ENCODE measurements at regions not wholly inside any gene's neighbourhood (a gene's known extent, or its start where the extent isn't known, plus 50 kb on each side); places are given as distances from the start of the nearest gene placed in this dataset.

DNA sequence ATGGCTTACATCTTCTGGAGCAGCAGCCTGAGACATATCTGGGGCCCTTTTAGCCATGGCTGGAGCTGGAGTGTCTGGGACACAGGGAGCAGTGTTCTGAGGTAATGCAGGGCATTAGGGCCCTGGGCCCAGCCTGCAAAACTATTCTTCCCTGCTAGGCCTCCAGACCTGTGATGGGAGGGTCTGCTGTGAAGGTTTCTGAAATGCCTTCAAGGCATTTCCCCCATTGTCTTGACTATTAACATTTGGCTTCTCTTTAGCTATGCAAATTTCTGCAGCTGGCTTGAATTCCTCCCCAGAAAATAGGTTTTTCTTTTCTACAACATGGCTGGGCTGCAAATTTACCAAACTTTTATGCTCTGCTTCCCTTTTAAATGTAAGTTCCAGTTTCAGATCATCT lies 61.5 kb downstream of the EDN1 start:
- Mint-ChIP-seq H3K36me3 (peaks cover 45% of the 10 kb centered on the region), H3K9me3 (peaks cover 43% of the 10 kb centered on the region), H3K4me3 (no peak overlapping the region), H3K27ac (peak overlapping the region; percentile 90), H3K4me1 (peaks cover 32% of the 10 kb centered on the region), H3K27me3 (ENCODE audit: low read depth) (no peaks in the 10 kb centered on the region; the same call in 1 of the 2 replicates)
- DNase-seq (ENCODE audit: low spot score) (no peak), ATAC-seq (peak; percentile 84)
- ChIA-PET CTCF (no interaction called here), POLR2A (interaction anchor here (0.7 kb wide), 1 partner anchor 15 kb away, joined by 4 read pairs; no protein-coding TSS in a partner anchor)
- TF ChIP-seq, protein P1, sequence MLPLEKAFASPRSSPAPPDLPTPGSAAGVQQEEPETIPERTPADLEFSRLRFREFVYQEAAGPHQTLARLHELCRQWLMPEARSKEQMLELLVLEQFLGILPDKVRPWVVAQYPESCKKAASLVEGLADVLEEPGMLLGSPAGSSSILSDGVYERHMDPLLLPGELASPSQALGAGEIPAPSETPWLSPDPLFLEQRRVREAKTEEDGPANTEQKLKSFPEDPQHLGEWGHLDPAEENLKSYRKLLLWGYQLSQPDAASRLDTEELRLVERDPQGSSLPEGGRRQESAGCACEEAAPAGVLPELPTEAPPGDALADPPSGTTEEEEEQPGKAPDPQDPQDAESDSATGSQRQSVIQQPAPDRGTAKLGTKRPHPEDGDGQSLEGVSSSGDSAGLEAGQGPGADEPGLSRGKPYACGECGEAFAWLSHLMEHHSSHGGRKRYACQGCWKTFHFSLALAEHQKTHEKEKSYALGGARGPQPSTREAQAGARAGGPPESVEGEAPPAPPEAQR (CRISPR knock-in tag; IDR thresholded peaks at IDR 0.05): no peak
- TF ChIP-seq NFE2L1 (CRISPR knock-in tag; IDR thresholded peaks at IDR 0.05): no peak
- TF ChIP-seq ESRRA (CRISPR knock-in tag; IDR thresholded peaks at IDR 0.05; ENCODE audit: borderline replicate concordance): no peak
- no peak for TF ChIP-seq JAZF1 (CRISPR knock-in tag; IDR thresholded peaks at IDR 0.05)
- no peak for TF ChIP-seq IRF2 (CRISPR knock-in tag; IDR thresholded peaks at IDR 0.05; ENCODE audit: borderline replicate concordance, low read depth)
- TF ChIP-seq, protein P2, sequence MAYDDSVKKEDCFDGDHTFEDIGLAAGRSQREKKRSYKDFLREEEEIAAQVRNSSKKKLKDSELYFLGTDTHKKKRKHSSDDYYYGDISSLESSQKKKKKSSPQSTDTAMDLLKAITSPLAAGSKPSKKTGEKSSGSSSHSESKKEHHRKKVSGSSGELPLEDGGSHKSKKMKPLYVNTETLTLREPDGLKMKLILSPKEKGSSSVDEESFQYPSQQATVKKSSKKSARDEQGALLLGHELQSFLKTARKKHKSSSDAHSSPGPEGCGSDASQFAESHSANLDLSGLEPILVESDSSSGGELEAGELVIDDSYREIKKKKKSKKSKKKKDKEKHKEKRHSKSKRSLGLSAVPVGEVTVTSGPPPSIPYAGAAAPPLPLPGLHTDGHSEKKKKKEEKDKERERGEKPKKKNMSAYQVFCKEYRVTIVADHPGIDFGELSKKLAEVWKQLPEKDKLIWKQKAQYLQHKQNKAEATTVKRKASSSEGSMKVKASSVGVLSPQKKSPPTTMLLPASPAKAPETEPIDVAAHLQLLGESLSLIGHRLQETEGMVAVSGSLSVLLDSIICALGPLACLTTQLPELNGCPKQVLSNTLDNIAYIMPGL (CRISPR knock-in tag; IDR thresholded peaks at IDR 0.05): no peak

DNA sequence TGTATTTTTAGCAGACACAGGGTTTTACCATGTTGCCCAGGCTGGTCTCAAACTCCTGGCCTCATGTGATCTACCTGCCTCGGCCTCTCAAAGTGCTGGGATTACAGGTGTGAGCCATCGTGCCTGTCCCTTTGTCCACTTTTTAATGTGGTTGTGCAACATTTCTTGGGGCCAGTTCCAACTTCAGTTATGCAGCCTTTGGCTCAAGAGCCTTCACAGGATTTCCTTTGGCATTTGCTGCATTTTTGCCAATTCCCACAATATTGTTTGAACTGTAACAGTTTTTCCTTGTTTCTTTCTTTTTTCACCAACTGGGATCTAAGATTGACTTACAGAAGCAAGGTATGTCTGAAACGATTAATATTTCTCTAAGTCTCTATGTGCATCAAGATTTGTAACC lies 63.6 kb downstream of the EDN1 start:
- POLR2A ChIA-PET: no interaction called here
- H3K9me3 Mint-ChIP-seq: peaks cover 43% of the 10 kb centered on the region
- H3K4me3 Mint-ChIP-seq: no peak overlapping the region
- H3K36me3 Mint-ChIP-seq: peaks cover 45% of the 10 kb centered on the region
- CTCF ChIA-PET: no interaction called here
- DNase-seq (ENCODE audit: low spot score): no peak
- H3K27ac Mint-ChIP-seq: no peak overlapping the region; the same call in 1 of the 2 replicates
- ATAC-seq: no peak
- no peaks in the 10 kb centered on the region; the same call in 1 of the 2 replicates for H3K27me3 Mint-ChIP-seq (ENCODE audit: low read depth)
- peaks cover 32% of the 10 kb centered on the region for H3K4me1 Mint-ChIP-seq
- TF ChIP-seq SMAD4 (CRISPR knock-in tag; IDR thresholded peaks at IDR 0.05) (no peak), NR1H2 (CRISPR knock-in tag; IDR thresholded peaks at IDR 0.05) (no peak), TP53 (CRISPR knock-in tag; IDR thresholded peaks at IDR 0.05) (no peak), NR2C2 (CRISPR knock-in tag; IDR thresholded peaks at IDR 0.05) (no peak), TCF7 (CRISPR knock-in tag; IDR thresholded peaks at IDR 0.05; ENCODE audit: low read depth) (no peak), TEAD4 (CRISPR knock-in tag; IDR thresholded peaks at IDR 0.05) (no peak), SMAD3 (CRISPR knock-in tag; IDR thresholded peaks at IDR 0.05; ENCODE audit: borderline replicate concordance) (no peak), JAZF1 (CRISPR knock-in tag; IDR thresholded peaks at IDR 0.05) (no peak), CREB1 (CRISPR knock-in tag; IDR thresholded peaks at IDR 0.05) (no peak)
- TF ChIP-seq, protein P3, sequence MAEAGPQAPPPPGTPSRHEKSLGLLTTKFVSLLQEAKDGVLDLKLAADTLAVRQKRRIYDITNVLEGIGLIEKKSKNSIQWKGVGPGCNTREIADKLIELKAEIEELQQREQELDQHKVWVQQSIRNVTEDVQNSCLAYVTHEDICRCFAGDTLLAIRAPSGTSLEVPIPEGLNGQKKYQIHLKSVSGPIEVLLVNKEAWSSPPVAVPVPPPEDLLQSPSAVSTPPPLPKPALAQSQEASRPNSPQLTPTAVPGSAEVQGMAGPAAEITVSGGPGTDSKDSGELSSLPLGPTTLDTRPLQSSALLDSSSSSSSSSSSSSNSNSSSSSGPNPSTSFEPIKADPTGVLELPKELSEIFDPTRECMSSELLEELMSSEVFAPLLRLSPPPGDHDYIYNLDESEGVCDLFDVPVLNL (CRISPR knock-in tag; IDR thresholded peaks at IDR 0.05; ENCODE audit: borderline replicate concordance, low read depth): no peak
- TF ChIP-seq, protein P4, sequence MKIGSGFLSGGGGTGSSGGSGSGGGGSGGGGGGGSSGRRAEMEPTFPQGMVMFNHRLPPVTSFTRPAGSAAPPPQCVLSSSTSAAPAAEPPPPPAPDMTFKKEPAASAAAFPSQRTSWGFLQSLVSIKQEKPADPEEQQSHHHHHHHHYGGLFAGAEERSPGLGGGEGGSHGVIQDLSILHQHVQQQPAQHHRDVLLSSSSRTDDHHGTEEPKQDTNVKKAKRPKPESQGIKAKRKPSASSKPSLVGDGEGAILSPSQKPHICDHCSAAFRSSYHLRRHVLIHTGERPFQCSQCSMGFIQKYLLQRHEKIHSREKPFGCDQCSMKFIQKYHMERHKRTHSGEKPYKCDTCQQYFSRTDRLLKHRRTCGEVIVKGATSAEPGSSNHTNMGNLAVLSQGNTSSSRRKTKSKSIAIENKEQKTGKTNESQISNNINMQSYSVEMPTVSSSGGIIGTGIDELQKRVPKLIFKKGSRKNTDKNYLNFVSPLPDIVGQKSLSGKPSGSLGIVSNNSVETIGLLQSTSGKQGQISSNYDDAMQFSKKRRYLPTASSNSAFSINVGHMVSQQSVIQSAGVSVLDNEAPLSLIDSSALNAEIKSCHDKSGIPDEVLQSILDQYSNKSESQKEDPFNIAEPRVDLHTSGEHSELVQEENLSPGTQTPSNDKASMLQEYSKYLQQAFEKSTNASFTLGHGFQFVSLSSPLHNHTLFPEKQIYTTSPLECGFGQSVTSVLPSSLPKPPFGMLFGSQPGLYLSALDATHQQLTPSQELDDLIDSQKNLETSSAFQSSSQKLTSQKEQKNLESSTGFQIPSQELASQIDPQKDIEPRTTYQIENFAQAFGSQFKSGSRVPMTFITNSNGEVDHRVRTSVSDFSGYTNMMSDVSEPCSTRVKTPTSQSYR (CRISPR knock-in tag; IDR thresholded peaks at IDR 0.05): no peak
- TF ChIP-seq, protein P5, sequence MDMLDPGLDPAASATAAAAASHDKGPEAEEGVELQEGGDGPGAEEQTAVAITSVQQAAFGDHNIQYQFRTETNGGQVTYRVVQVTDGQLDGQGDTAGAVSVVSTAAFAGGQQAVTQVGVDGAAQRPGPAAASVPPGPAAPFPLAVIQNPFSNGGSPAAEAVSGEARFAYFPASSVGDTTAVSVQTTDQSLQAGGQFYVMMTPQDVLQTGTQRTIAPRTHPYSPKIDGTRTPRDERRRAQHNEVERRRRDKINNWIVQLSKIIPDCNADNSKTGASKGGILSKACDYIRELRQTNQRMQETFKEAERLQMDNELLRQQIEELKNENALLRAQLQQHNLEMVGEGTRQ (CRISPR knock-in tag; IDR thresholded peaks at IDR 0.05): no peak
- TF ChIP-seq, protein P6, sequence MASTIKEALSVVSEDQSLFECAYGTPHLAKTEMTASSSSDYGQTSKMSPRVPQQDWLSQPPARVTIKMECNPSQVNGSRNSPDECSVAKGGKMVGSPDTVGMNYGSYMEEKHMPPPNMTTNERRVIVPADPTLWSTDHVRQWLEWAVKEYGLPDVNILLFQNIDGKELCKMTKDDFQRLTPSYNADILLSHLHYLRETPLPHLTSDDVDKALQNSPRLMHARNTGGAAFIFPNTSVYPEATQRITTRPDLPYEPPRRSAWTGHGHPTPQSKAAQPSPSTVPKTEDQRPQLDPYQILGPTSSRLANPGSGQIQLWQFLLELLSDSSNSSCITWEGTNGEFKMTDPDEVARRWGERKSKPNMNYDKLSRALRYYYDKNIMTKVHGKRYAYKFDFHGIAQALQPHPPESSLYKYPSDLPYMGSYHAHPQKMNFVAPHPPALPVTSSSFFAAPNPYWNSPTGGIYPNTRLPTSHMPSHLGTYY (CRISPR knock-in tag; IDR thresholded peaks at IDR 0.05): no peak
- TF ChIP-seq, protein P7, sequence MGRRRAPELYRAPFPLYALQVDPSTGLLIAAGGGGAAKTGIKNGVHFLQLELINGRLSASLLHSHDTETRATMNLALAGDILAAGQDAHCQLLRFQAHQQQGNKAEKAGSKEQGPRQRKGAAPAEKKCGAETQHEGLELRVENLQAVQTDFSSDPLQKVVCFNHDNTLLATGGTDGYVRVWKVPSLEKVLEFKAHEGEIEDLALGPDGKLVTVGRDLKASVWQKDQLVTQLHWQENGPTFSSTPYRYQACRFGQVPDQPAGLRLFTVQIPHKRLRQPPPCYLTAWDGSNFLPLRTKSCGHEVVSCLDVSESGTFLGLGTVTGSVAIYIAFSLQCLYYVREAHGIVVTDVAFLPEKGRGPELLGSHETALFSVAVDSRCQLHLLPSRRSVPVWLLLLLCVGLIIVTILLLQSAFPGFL (CRISPR knock-in tag; IDR thresholded peaks at IDR 0.05; ENCODE audit: borderline replicate concordance): no peak
- TF ChIP-seq, protein P8, sequence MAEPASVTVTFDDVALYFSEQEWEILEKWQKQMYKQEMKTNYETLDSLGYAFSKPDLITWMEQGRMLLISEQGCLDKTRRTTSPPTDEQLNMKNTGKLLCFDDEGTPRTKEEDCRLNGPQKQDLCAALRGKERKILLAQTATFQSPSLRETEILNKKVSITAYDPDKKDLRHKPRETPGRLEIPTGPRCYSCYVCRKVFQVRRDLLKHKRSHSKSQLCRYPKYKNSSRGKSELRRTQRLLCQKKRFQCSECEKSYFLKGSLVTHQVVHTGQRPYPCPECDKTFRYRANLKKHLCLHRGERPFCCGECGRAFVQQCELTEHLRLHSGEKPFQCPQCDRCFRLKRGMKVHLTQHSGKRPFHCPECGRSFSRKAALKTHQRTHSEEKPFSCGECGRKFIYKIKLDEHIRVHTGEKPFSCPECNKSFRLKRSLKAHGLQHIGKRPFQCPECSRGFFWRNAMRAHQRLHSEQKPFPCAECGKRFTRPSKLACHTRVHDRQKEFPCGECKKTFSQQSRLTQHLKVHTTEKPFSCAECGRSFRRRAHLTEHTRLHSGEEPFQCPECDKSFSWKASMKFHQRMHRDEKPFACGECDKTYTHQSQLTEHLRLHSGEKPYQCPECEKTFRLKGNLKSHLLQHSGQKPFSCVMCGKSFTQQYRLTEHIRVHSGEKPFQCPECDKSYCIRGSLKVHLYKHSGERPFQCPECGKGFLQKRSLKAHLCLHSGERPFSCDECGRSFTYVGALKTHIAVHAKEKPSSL (CRISPR knock-in tag; conservative IDR thresholded peaks at IDR 0.05): no peak
- TF ChIP-seq, protein P1 (CRISPR knock-in tag; IDR thresholded peaks at IDR 0.05): no peak
